ENCODE measurements at regions not wholly inside any gene's neighbourhood (a gene's known extent, or its start where the extent isn't known, plus 50 kb on each side); places are given as distances from the start of the nearest gene placed in this dataset.

- TF ChIP-seq CTCF (IDR thresholded peaks at IDR 0.05) = no peak
- no peak for DNase-seq (ENCODE audit: low spot score)
- ATAC-seq (ENCODE audit: low FRiP score) = no peak
Observed at GRCh38 chr15:39315206-39315850, 265.6 kb upstream of the THBS1 start.

GRCh38 chr15:39317225-39317624 is 263.7 kb upstream of the THBS1 start:
- ATAC-seq (ENCODE audit: low FRiP score) (no peak), DNase-seq (ENCODE audit: low spot score) (no peak)
- TF ChIP-seq CTCF (IDR thresholded peaks at IDR 0.05) = no peak

GRCh38 chr15:39318231-39318630 is 262.6 kb upstream of the THBS1 start:
- TF ChIP-seq CTCF (IDR thresholded peaks at IDR 0.05) = no peak
- ATAC-seq (ENCODE audit: low FRiP score) = no peak
- no peak for DNase-seq (ENCODE audit: low spot score)

GRCh38 chr15:39320355-39320754 is 260.5 kb upstream of the THBS1 start:
- TF ChIP-seq CTCF (IDR thresholded peaks at IDR 0.05) = no peak

GRCh38 chr15:39320886-39321285 is 260.0 kb upstream of the THBS1 start:
- DNase-seq (ENCODE audit: low spot score) = no peak
- ATAC-seq (ENCODE audit: low FRiP score) = no peak
- TF ChIP-seq CTCF (IDR thresholded peaks at IDR 0.05) = no peak

More at GRCh38 chr15:39320355-39320754, 260.5 kb upstream of the THBS1 start:
- ATAC-seq (ENCODE audit: low FRiP score) = no peak
- DNase-seq (ENCODE audit: low spot score) = no peak

GRCh38 chr15:39321977-39322376 is 258.9 kb upstream of the THBS1 start:
- ATAC-seq (ENCODE audit: low FRiP score) = no peak
- no peak for TF ChIP-seq CTCF (IDR thresholded peaks at IDR 0.05)
- no peak for DNase-seq (ENCODE audit: low spot score)

- no peak for DNase-seq (ENCODE audit: low spot score)
- ATAC-seq (ENCODE audit: low FRiP score) = no peak
- TF ChIP-seq CTCF (IDR thresholded peaks at IDR 0.05) = no peak
Observed at GRCh38 chr15:39323157-39323556, 257.7 kb upstream of the THBS1 start.
